HCT116 (cell line): ENCODE measurements at regions not wholly inside any gene's neighbourhood (a gene's known extent, or its start where the extent isn't known, plus 50 kb on each side); places are given as distances from the start of the nearest gene placed in this dataset.

ENCODE experiments used
- ATAC-seq: fragments of 200-7000 bp; cut with Tn5 transposase; 2 replicates; pipeline ENCODE4 v1.9.1; 2020; ENCODE audit warnings: mild to moderate bottlenecking, moderate library complexity
- BruUV-seq: library from RNA; stranded (reverse); fragments of 400-500 nt; replicated peaks from 2 replicates; lab custom pipeline; 2021; lab: Mats Ljungman, UMichigan
- CTCF ChIA-PET: fragments of 300-600 bp; sonication (Branson Sonifier 250); formaldehyde crosslinking; loops from one replicate; lab custom pipeline; 2021; ENCODE audit warnings: antibody characterized with exemption; lab: Charles Lee
- POLR2A ChIA-PET: fragments of 300-600, 350-600 bp; sonication (Branson Sonifier 250); formaldehyde crosslinking; loops from one replicate; lab custom pipeline; 2021; ENCODE audit warnings: antibody characterized with exemption; lab: Charles Lee
- RAD21 ChIA-PET, 2 experiments: fragments of 300-600 bp; sonication (Branson Sonifier 250); formaldehyde crosslinking; loops; one replicate each; lab custom pipeline; 2023; ENCODE audit warnings: low total read pairs in 2 of 2; ENCODE audit not compliant: uncharacterized antibody in 2 of 2, unreplicated experiment in 2 of 2, low non-redundant PET in 1 of 2; lab: Charles Lee
- DNase-seq: peaks from one replicate; pipeline ENCODE4 v3.0.0-alpha.2; 2010; ENCODE audit warnings: low read depth, low spot score
- H2AFZ ChIP-seq: fragments of 200-600 bp; shearing (Covaris generic), sonication (generic); 2 replicates; pipeline ENCODE4 v1.6.1; 2017; ENCODE audit warnings: low read depth, mixed run types, mixed read lengths, antibody characterized with exemption, low read length; ENCODE audit not compliant: poor library complexity, severe bottlenecking
- H3K27ac ChIP-seq: 2 replicates; pipeline ENCODE4 v1.5.1; 2012; ENCODE audit warnings: low read depth, low read length
- H3K27me3 ChIP-seq: fragments of 200-600 bp; sonication (generic); 2 replicates; pipeline ENCODE4 v1.6.1; 2016; ENCODE audit warnings: mixed run types, low read length, mixed read lengths; ENCODE audit not compliant: insufficient read depth
- H3K36me3 ChIP-seq, 2 experiments: fragments of 200-500 bp in 1 of 2; fragments of 200-600 bp in 1 of 2; sonication (Bioruptor generic) in 1 of 2; sonication (generic) in 1 of 2; 2 replicates each; pipeline versions ENCODE4 v1.5.1 to v1.6.1; 2014 to 2016; ENCODE audit warnings: low read length in 2 of 2, inconsistent platforms in 1 of 2, mixed read lengths in 1 of 2, mixed run types in 1 of 2; ENCODE audit not compliant: insufficient read depth in 2 of 2, control insufficient read depth in 1 of 2
- H3K4me1 ChIP-seq, 2 experiments: fragments of 200-600 bp in 1 of 2; sonication (generic) in 1 of 2; 2 replicates each; pipeline versions ENCODE4 v1.5.1 to v1.6.1; 2012 to 2017; ENCODE audit warnings: low read length in 2 of 2, inconsistent platforms in 1 of 2, mild to moderate bottlenecking in 1 of 2, mixed read lengths in 1 of 2, mixed run types in 1 of 2, moderate library complexity in 1 of 2; ENCODE audit not compliant: insufficient read depth in 2 of 2, control insufficient read depth in 1 of 2
- H3K4me2 ChIP-seq: fragments of 200-600 bp; sonication (generic); 2 replicates; pipeline ENCODE4 v1.6.1; 2017; ENCODE audit warnings: mixed run types, low read length, mixed read lengths
- H3K4me3 ChIP-seq, 2 experiments: fragments of 200-600 bp in 1 of 2; sonication (generic) in 1 of 2; replicated peaks in 1 of 2; 2 replicates each; pipeline ENCODE4 v1.5.1; 2011 to 2016; ENCODE audit warnings: low read length in 2 of 2, control low read depth in 1 of 2, low read depth in 1 of 2, mild to moderate bottlenecking in 1 of 2, mixed read lengths in 1 of 2, mixed run types in 1 of 2
- H3K79me2 ChIP-seq: fragments of 200-600 bp; sonication (generic); 2 replicates; pipeline ENCODE4 v1.6.1; 2017; ENCODE audit warnings: mild to moderate bottlenecking, mixed run types, low read length, moderate library complexity, mixed read lengths; ENCODE audit not compliant: insufficient read depth
- H3K9ac ChIP-seq: fragments of 200-600 bp; sonication (generic); 2 replicates; pipeline ENCODE4 v1.6.1; 2016; ENCODE audit warnings: low read length, mixed read lengths
- H3K9me2 ChIP-seq: fragments of 200-600 bp; sonication (generic), shearing (Covaris generic); 2 replicates; pipeline ENCODE4 v1.6.1; 2017; ENCODE audit warnings: mixed run types, mild to moderate bottlenecking, moderate library complexity; ENCODE audit not compliant: insufficient read depth
- H3K9me3 ChIP-seq, 2 experiments: fragments of 200-500 bp in 1 of 2; fragments of 200-600 bp in 1 of 2; sonication (Bioruptor generic) in 1 of 2; sonication (generic) in 1 of 2; 2 replicates each; pipeline ENCODE4 v1.6.1; 2014 to 2017; ENCODE audit warnings: low read length in 2 of 2, mixed read lengths in 2 of 2, inconsistent platforms in 1 of 2, low read depth in 1 of 2, mild to moderate bottlenecking in 1 of 2, mixed run types in 1 of 2, moderate library complexity in 1 of 2; ENCODE audit not compliant: control insufficient read depth in 1 of 2, insufficient read depth in 1 of 2
- H4K20me1 ChIP-seq: fragments of 200-600 bp; sonication (generic), shearing (Covaris generic); 2 replicates; pipeline ENCODE4 v1.6.1; 2017; ENCODE audit warnings: mixed run types, mild to moderate bottlenecking, moderate library complexity; ENCODE audit not compliant: insufficient read depth
- CBX3 ChIP-seq: IDR thresholded peaks from 2 replicates; pipeline ENCODE4 v1.6.1; 2012; ENCODE audit warnings: low read depth
- FOSL1 ChIP-seq: IDR thresholded peaks from 2 replicates; pipeline ENCODE4 v1.6.1; 2012; ENCODE audit warnings: low read depth
- JUND ChIP-seq: IDR thresholded peaks from 2 replicates; pipeline ENCODE4 v1.6.1; 2012
- RAD21 ChIP-seq: IDR thresholded peaks from 2 replicates; pipeline ENCODE4 v1.6.1; 2012; ENCODE audit warnings: low read depth, mild to moderate bottlenecking
- REST ChIP-seq: IDR thresholded peaks from 2 replicates; pipeline ENCODE4 v1.6.1; 2012; ENCODE audit warnings: low read depth
- SP1 ChIP-seq: IDR thresholded peaks from 2 replicates; pipeline ENCODE4 v1.6.1; 2012; ENCODE audit warnings: low read depth
- ZNF274 ChIP-seq: fragments of 200-500 bp; sonication (Bioruptor generic); IDR thresholded peaks from 2 replicates; pipeline ENCODE4 v1.6.1; 2014; ENCODE audit warnings: mild to moderate bottlenecking, low read depth, low read length, inconsistent platforms
- intact Hi-C: fragments of 100-400 bp; cut with micrococcal nuclease; formaldehyde crosslinking; loops from 2 replicates; pipeline ENCODE4 v1.10.0; 2022

DNA sequence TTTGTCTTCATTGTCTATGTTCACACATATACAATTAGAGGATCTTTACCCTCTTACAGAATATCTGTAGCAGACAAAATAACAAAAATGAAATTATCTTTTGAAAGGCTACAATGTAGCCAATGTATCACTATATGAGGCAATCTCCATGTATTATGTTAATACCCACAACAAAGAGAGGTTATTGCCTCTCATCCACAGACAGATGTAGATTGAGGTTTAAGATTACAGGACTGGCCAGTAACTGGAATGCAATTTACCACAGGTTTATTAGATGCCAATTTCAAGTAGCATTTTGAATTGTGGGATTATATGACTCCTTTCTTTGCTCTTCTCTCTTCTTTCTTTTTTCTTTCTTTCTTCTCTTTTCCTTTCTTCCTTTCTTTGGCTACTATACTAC is 242.6 kb downstream of the ANKRD50 start (continued):
- TF ChIP-seq FOSL1, result no peak
- TF ChIP-seq CBX3, result no peak
- TF ChIP-seq, all 23 proteins: peak for 0

DNA sequence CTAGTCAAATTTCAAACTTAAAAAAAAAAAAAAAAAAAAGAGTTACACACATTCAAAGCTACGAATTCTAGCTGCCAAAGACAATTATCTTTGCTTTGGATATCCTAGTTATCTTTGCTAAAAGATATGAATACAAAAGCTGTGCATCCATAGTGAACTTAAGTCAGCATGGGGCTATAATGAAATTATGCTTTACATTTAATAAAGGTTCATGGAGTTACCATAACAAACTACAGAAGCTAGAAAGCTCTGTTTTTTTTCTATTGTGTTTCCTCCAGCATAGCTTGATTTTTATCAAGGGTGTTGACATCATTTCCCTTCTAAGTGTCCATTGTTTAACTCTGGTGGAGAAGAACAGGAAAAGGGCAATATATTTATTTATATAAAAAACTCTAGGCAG is 234.1 kb downstream of the ANKRD50 start:
- CTCF ChIA-PET, result no interaction called here
- H3K79me2 ChIP-seq, result no peaks in the 10 kb centered on the region
- intact Hi-C loops, result no loop called here
- BruUV-seq, result no TSS peak
- no peak overlapping the region for H3K9ac ChIP-seq
- no peaks in the 10 kb centered on the region for H3K36me3 ChIP-seq
- ATAC-seq, result no peak
- TF ChIP-seq ZNF274 (no peak), SP1 (no peak), JUND (no peak), REST (no peak), RAD21 (no peak)
- no peak overlapping the region for H2AFZ ChIP-seq
- H4K20me1 ChIP-seq, result no peaks in the 10 kb centered on the region
- no peak overlapping the region for H3K4me2 ChIP-seq
- POLR2A ChIA-PET, result no interaction called here
- no peak overlapping the region for H3K27ac ChIP-seq
- H3K4me1 ChIP-seq, result no peaks in the 10 kb centered on the region
- H3K9me2 ChIP-seq, result no peaks in the 10 kb centered on the region
- no peaks in the 10 kb centered on the region for H3K27me3 ChIP-seq
- no peak overlapping the region for H3K4me3 ChIP-seq
- RAD21 ChIA-PET, result no interaction called here
- no peaks in the 10 kb centered on the region for H3K9me3 ChIP-seq
- no peak for DNase-seq
